ENCODE measurements at regions not wholly inside any gene's neighbourhood (a gene's known extent, or its start where the extent isn't known, plus 50 kb on each side); places are given as distances from the start of the nearest gene placed in this dataset.

GRCh38 chr12:46435029-46435428 is 62.5 kb upstream of the SLC38A2 start:
- TF ChIP-seq ATF3 (IDR thresholded peaks at IDR 0.05; ENCODE audit: insufficient read depth, low read depth, low read length) (no peak), SP2 (IDR thresholded peaks at IDR 0.05; ENCODE audit: low read length) (no peak), PHF8 (conservative IDR thresholded peaks at IDR 0.05; ENCODE audit: low read depth, low read length) (no peak), NANOG (IDR thresholded peaks at IDR 0.05; ENCODE audit: insufficient read depth, low read depth, low read length, poor library complexity, severe bottlenecking) (no peak), CTCF (IDR thresholded peaks at IDR 0.05; ENCODE audit: control extremely low read depth in 1 of 3, insufficient read depth in 1 of 3, low read depth in 1 of 3, low read length in 3 of 3) (no peak), RFX5 (IDR thresholded peaks at IDR 0.05; ENCODE audit: borderline replicate concordance, low read depth, low read length) (no peak), POLR2A (IDR thresholded peaks at IDR 0.05; ENCODE audit: control extremely low read depth in 1 of 2, low read depth in 2 of 2, low read length in 2 of 2) (no peak), EP300 (IDR thresholded peaks at IDR 0.05; ENCODE audit: borderline replicate concordance in 1 of 2, low read depth in 2 of 2, low read length in 2 of 2) (no peak)
